RWPE1 (cell line): ENCODE measurements at regions not wholly inside any gene's neighbourhood (a gene's known extent, or its start where the extent isn't known, plus 50 kb on each side); places are given as distances from the start of the nearest gene placed in this dataset.

Experiments used
- CTCF ChIA-PET: fragments of 350-600 bp; sonication (Branson Sonifier 250); formaldehyde crosslinking; extraction: SDS; loops from one replicate; lab custom pipeline; 2021; lab: Yijun Ruan, JAX
- POLR2A ChIA-PET: fragments of 400-600 bp; formaldehyde crosslinking; extraction: SDS; loops from one replicate; lab custom pipeline; 2020; ENCODE audit warnings: antibody characterized with exemption; ENCODE audit not compliant: low non-redundant PET; lab: Yijun Ruan, JAX
- DNase-seq: peaks from one replicate; pipeline ENCODE4 v3.0.0; 2012; ENCODE audit warnings: low spot score
- H3K27ac ChIP-seq: fragments of 450-650 bp; 2 replicates; pipeline ENCODE4 v1.5.1; 2017
- TF ChIP-seq, protein P1 (sequence below): fragments of 450-650 bp; conservative IDR thresholded peaks from 2 replicates; pipeline ENCODE4 v1.5.1; 2017; ENCODE audit warnings: low read depth, mild to moderate bottlenecking

DNA sequence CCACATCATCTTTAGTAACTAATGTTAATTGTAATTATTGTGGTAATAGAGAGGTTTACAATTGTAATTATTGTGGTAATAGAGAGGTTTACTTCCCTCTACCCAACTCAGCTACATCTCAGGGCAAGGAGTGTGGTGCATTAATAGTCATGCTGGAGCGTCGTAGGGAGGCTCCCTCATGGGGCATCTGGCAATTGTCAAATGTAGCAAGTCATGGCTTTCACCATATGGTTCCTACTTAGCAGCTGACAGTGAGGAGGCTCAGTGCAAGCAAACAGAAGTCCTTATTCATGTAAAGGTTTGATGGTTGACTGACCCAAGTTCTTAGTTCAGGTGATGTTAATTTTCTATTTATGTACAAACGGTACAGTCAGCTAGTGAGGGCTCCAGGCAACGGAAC lies 1012.0 kb downstream of the FLRT2 start:
- CTCF ChIA-PET = no interaction called here
- no peak overlapping the region for H3K27ac ChIP-seq
- POLR2A ChIA-PET = no interaction called here
- no peak for DNase-seq
- TF ChIP-seq, protein P1, sequence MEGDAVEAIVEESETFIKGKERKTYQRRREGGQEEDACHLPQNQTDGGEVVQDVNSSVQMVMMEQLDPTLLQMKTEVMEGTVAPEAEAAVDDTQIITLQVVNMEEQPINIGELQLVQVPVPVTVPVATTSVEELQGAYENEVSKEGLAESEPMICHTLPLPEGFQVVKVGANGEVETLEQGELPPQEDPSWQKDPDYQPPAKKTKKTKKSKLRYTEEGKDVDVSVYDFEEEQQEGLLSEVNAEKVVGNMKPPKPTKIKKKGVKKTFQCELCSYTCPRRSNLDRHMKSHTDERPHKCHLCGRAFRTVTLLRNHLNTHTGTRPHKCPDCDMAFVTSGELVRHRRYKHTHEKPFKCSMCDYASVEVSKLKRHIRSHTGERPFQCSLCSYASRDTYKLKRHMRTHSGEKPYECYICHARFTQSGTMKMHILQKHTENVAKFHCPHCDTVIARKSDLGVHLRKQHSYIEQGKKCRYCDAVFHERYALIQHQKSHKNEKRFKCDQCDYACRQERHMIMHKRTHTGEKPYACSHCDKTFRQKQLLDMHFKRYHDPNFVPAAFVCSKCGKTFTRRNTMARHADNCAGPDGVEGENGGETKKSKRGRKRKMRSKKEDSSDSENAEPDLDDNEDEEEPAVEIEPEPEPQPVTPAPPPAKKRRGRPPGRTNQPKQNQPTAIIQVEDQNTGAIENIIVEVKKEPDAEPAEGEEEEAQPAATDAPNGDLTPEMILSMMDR = no peak

DNA sequence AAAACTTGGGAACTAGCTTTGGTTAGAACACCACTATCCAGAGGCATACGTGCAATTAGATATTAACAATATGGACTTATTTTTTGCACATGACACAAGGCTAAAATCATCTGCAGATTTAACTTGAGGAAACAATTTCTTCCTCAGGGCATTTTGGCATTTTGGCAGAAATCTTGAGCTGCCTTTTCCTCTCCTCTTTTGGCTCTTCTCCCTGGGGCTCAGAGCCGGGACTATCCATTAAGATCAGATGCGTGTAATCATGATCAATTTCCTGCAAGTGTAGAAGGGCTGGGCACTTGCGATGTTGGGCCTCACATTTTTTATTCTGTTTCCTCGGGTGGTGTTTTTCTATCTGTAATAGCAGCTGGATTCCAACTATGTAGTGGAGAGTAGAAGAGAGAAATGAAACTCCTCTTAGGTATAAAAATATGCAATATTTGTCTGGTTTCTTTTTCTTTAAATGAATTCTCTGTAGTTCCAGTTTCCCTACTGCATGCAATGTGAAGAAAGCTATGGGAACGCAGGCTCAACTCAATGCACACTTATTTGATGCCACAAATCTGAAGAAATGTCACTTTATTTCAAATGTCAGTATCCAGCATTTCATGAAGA lies 1010.8 kb downstream of the FLRT2 start:
- ChIA-PET CTCF (no interaction called here), POLR2A (no interaction called here)
- TF ChIP-seq, protein P1 = no peak
- DNase-seq = no peak
- H3K27ac ChIP-seq = no peak overlapping the region

DNA sequence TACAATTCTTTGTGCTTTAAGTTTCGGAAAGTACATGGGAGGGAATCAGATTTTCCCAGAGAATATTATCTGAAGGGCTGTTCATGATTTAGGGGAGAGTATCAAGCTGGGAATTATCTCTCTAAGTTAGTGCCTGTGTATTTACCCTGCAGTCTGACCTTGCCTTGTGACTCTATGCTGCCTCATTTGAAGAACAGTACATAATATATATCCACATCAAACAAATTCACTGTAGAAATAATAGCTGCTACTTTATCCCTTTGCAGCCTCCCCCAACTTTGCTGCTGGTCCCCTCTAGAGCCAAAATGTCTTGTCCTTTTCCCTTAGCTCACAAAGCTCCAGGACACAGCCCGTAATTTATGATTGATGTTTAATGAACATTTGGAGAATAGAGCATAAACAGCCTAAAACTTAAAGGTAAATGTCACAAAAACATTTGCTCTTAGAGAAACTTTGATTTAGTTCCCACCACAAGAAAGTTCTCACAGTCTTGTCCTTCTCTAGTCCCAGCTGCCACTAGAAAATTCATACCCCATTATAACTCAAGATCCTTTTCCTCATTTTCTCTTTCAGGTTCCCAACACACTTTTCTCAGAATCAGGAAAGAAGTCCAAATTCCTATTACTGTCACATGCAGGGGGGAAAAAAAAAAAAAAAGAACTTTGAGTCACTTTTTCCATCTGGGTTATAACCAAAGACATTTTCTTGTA lies 1009.6 kb downstream of the FLRT2 start:
- CTCF ChIA-PET = no interaction called here
- POLR2A ChIA-PET = no interaction called here
- TF ChIP-seq, protein P1 = no peak
- no peak overlapping the region for H3K27ac ChIP-seq
- DNase-seq = no peak

GRCh38 chr14:86533834-86534233 lies 1003.9 kb downstream of the FLRT2 start:
- CTCF ChIA-PET = no interaction called here
- DNase-seq = no peak
- no peak overlapping the region for H3K27ac ChIP-seq
- POLR2A ChIA-PET = no interaction called here
- TF ChIP-seq, protein P1 = no peak

DNA sequence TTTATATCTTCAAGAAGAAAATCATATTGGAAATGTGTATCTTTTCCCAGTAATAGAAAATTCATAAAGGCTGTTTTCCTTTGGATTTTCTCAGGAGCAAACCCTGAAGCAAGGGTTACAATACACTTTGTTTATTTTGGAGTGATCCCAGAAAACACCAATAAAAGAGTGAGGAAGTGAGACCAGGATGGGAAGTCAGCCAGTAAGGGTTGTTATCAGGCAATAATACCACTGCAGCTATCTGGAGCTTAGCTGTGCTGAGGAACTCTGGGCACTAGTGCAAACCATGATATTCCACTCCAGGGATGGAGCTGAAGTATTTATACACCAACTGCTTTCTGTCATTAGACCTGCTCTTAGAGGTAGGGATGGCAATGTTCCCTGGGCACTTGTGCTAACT lies 1002.3 kb downstream of the FLRT2 start:
- TF ChIP-seq, protein P1 = no peak
- DNase-seq = no peak
- POLR2A ChIA-PET = no interaction called here
- CTCF ChIA-PET = no interaction called here
- no peak overlapping the region for H3K27ac ChIP-seq

GRCh38 chr14:86530457-86530856 lies 1000.5 kb downstream of the FLRT2 start:
- POLR2A ChIA-PET = no interaction called here
- TF ChIP-seq, protein P1 = no peak
- CTCF ChIA-PET = no interaction called here
- H3K27ac ChIP-seq = no peak overlapping the region
- DNase-seq = no peak
